HG03064 (cell line): ENCODE measurements at regions not wholly inside any gene's neighbourhood (a gene's known extent, or its start where the extent isn't known, plus 50 kb on each side); places are given as distances from the start of the nearest gene placed in this dataset.
"Not testable (repeated sequence)": the region's sequence is repeated elsewhere in the genome, so short reads cannot be mapped to it uniquely, and the experiment has no call there.

Source experiments
- ATAC-seq: cut with Tn5 transposase; IDR thresholded peaks from one replicate; pipeline ENCODE4 v1.9.1; 2021; ENCODE audit warnings: low read depth; ENCODE audit not compliant: unreplicated experiment

DNA sequence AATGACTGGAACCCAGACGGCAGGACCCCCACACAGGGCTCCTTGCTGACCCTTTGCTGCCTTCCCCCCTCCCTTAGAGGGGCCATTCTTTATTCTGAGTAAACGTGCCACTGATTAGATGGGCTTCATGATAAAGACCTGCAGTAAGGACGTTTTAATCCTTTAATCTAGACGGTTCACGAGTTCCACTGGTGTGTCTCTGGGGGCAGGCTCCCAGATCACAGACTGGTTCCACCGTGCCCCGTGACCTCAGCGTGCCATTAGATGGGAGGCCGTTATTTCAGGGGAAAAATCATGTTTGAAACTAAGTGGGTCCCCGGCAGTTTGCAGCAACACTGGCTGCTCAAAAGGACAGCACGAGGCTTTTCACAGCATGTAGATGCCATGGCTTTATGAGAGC is 246.9 kb upstream of the PLGLB2 start:
- not testable (repeated sequence) for ATAC-seq

- not testable (repeated sequence) for ATAC-seq
These were observed 244.9 kb upstream of the PLGLB2 start for GRCh38 chr2:87502948-87503347.

DNA sequence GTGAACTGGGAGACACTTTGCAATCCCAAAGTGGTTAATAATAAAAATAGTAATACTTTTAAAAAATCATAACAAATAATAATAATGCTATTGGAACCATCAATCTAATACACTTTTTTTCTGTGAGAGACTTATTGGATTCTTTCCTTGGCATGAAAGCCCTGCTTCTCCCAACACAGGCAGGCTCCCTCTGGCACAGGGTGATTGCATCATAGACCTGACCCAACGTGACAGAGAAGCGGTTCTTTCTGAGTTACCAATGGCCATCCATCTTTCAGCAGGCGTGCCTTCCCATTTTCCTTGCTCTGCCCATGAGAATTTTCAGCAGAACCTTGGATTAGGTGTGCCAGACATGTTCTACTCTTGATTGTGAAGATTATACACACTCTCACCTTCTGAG is 242.6 kb upstream of the PLGLB2 start:
- not testable (repeated sequence) for ATAC-seq

GRCh38 chr2:87505909-87506308 is 242.0 kb upstream of the PLGLB2 start:
- ATAC-seq = not testable (repeated sequence)

DNA sequence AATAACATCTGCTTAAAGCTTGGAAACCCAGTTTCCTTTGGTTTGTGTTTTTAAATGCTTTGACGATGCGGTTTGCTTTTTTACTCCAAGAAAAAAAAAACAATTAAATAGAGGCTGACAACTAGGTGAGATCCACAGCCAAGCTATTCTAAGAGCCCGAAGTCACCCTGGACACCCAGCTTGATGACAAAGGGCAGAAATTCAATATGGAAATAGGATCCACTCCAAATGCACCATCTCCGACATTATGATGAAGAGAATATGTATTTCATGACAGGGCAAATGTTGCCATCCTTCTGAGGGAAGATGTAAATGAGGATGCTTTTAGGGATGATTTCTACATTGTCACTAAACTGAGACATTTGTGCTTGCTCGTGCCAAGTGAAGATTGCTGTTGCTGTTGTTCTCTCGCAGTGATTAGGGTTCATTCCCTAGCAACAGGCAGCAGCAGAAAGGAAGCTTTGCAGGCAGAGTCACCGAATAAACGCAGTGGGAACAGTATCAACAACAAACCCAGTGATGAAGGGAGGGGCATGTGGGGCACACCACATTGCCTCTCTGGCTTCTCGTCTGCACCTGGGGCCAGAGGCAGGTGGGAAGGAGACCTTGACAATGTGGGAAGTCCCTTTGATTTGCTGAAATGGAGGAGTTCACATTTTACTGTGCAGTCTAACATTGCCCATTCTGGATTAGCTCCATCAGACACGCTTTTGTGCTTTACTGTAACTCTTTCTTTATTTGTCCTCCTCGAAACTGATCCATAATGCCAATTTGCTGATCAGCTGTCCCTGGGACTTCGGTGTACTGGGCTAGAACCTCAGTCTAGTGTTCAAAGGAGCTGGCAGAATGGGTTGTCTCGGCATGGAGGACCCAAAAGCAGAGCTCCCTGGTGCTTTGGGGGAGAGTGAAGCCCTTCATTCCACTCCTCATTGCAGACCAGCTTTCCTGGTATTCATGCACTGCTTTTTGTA is 240.2 kb upstream of the PLGLB2 start:
- ATAC-seq = not testable (repeated sequence)

DNA sequence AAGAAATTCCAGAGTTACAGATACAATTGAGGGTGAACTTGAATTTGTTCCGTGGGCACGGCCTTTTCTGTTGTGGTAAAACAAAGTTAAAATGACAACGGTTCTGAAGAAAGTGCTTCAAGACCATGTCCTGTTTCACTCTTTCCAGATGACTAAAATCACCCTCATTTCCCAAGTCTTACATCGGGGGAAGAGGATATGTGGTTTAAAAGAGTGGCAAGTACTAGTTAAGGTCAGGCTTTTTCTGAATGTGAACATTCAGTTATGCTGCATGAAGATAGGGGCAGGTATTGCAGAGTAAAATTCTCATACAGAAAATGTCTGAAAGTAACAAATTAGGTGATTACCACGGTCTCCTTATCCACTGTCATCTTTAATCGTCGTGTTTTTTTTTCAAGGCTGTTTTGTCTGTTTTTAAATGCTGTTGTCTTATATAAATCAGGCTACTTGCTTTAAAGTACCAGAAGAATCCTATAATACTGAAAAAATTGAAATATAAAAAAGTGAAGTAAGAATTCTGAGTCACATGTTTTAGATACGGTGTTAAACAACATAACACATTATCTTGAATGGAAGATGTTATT is 236.6 kb upstream of the PLGLB2 start:
- ATAC-seq = not testable (repeated sequence)

DNA sequence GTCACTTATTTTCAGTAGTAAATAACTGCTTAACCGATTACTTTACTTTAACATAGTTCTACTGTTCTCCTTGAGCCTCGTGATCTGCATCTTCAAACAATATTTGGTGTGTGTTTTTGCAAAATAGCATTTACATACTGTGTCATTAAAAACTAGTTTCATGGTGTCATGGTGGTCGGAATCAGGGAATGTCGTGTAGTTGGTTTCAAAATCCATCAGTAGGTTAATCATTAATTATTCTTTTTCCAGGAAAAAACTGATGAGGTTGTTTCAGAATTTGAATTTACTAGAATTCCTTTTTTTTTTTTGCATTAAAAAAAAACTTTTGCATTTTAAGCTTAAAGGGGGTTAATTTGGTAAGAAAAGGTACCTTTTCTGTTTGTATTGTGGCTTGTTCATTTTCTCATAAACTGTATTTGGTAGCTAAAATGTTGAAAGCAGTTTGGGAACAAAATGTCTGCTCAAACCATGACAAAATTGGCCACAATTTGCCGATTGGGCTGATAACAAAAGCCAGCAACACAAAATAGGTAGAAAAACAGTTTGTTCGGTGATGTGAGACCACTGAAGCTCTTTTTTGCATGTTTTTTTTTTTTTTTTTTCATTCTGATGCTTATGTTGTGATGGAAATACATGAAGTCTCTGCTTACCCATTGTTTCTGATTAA is 234.9 kb upstream of the PLGLB2 start:
- ATAC-seq = not testable (repeated sequence)

GRCh38 chr2:87514034-87514433 is 233.9 kb upstream of the PLGLB2 start:
- peak; percentile 70 for ATAC-seq

GRCh38 chr2:87514515-87514914 is 233.4 kb upstream of the PLGLB2 start:
- not testable (repeated sequence) for ATAC-seq

- ATAC-seq = not testable (repeated sequence)
These were observed 232.7 kb upstream of the PLGLB2 start for GRCh38 chr2:87515226-87515625.

DNA sequence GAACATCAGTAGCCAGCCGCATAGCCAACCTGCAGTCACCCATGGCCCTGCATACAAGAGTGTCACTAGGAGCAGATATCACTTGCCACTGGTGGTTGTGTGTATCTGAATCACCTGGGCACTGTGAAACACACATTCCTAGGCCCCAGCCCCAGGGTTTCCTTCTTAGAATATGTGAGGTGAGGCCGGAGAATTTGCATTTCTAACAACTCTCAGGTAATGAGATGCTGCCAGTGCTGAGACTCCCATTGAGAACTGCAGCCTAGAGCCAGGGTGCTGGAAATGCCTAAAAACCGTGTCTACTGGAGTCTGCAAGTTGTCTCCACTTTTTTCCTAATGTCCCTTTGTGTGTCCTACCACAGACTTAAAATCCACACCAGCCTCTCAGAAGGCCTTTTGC is 232.0 kb upstream of the PLGLB2 start:
- ATAC-seq = not testable (repeated sequence)

DNA sequence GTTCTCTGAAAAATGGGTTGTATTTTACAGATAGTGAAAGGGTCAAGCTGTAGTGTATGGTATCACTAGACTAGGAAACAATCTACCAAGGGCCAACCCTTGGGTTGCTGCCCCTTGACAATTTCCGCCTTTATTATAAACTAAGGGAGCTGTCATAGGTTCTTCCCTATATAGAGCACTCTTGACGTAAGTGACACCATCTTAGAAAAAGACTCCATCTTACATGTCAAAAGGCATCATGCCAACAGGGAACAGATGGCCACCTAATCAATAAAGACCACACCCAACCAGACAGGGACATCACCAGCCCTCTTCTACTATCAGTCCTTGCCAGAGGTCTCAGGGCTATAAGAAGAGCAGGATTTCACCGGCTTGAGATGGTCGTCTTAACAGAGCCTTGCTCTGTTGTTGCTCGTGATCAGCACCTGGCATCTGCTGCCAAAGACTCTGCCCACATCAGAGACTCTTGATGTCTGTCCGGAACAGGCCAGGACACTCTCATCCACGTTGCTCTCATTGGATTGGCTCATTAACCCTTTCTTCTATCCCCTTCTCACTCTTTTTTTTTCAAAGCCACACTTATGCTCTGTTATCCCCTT is 231.4 kb upstream of the PLGLB2 start:
- not testable (repeated sequence) for ATAC-seq

GRCh38 chr2:87517438-87517837 is 230.4 kb upstream of the PLGLB2 start:
- ATAC-seq = not testable (repeated sequence)

DNA sequence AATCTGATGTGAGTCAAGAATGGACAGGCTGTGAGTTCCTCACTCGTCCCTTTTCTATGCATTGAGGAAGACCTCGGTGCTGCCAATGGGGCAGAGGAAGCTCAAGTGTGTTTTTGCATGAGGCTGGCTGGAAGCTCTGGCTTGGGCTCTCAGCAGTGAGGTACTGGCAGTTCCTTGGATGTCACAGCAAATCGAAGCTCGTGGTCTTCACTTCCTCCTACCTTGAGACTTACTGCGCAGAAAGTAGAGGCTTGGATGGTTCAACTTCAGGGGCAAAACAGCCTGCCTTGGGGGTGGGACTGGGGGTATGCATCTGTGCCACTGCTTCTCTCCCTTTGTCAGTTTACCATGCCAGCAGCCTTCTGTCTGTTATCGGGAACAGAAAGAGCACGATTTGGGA is 229.8 kb upstream of the PLGLB2 start:
- not testable (repeated sequence) for ATAC-seq

DNA sequence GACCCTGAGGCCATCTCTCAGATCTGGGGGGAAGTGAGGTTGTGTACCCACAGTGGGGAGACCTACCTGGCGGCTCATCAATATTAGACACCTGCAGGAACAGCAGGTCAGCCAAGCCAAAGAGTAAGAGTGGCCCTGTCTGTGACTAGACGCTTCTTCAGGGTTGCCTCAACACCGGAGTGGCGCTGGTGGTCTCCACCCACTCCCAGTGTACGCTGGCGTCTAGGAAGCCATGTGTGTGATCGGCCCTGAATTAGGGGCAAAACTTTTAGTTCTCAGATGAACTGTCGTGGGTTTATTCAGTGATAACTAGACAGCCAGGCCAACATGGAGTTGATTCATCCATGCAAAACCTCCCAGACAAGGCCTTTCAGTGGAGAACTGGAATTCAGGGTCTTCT is 229.3 kb upstream of the PLGLB2 start:
- ATAC-seq = not testable (repeated sequence)

DNA sequence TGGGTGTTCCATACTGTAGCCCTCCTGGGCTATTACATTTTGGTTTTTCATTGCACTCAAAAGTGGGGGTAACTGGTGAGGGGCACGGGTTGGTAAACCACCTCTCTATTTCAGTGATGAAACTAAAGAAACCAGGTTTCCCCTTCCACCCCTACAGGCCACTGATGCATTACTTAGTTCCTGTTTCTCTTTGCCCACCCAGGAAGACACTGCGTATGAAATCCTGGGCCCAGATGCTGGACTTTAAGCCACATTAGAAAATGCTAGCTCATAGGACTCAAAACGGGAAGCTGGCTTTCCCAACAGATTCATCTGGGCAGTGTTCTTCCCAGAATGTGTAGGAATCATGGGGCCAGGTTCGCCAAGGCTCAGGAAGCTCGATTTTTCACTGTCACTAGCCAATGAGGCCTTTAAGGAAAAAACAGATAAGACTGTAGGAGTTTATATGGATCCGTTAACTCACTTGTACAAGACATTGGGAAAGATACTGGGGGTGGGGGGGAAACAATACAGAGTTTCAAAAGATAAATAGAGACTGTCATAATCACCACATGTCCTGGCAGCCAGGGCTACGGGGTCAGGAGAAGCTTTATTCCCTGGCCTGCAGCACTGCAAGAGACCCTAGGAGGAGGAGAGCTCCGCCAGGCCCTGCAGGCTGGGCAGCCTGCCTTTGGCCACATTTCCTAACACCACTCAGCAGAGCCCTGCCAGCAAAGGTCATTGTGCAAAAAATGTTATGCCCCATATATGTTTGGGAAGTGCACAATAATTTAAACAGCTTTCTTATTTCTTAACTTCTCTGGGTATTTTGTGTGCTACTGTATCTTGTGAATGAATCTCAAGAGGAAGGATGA is 228.5 kb upstream of the PLGLB2 start:
- not testable (repeated sequence) for ATAC-seq

GRCh38 chr2:87521057-87521456 is 226.8 kb upstream of the PLGLB2 start:
- ATAC-seq = not testable (repeated sequence)

DNA sequence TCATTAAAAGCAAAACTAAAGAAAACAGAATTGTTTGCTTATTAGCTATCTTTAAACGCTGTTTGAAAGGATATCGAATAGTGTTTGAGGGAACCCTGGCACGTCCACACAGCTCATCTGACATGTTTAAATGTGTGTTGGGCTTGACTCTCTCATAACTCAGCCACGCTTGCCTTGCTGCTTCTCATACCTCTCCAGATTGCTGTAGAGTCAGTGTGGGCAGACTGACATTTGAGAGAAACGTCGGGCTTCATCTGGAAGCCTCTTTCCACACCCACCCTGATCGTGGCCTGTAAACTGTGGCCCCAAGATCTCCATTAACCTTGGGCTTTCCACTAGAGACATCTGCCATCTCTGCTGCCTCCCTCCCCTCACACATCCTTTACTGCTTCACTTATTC is 226.4 kb upstream of the PLGLB2 start:
- ATAC-seq = not testable (repeated sequence)

DNA sequence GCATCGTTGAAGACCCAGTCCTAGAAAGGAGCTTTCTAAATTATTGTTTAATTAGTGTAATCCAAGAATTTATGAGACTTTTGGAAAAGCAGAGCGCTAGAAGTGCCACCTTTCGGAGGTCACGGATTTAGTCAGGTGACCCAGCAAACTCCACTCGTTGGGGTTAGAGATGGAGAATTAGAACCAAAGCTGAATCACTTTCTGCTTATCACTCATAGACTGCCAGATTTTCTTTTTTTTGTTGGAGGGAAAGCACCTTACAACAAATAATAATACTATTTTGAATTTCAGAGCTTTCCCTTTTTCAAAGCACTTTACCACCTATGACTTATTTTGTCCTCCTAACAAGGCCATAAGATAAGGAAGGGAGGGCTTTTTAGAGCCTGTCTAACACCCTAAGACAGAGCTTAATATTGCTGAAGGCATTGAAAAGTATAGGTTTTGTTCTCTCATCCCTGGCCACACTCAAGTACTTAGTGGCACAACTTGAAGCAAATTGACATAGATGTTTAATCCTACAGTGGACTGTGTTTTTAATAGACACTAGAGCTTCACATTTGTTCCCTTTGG is 223.2 kb upstream of the PLGLB2 start:
- ATAC-seq = not testable (repeated sequence)
